RWPE2 (cell line): ENCODE measurements at regions not wholly inside any gene's neighbourhood (a gene's known extent, or its start where the extent isn't known, plus 50 kb on each side); places are given as distances from the start of the nearest gene placed in this dataset.
"Not testable (repeated sequence)": the region's sequence is repeated elsewhere in the genome, so short reads cannot be mapped to it uniquely, and the experiment has no call there.

Experiments
- ATAC-seq: fragments of 200-7000 bp; cut with Tn5 transposase; 3 replicates; pipeline ENCODE4 v1.9.1; 2021; ENCODE audit warnings: low read depth
- DNase-seq: peaks from one replicate; pipeline ENCODE4 v3.0.0-alpha.2; 2020; ENCODE audit warnings: low spot score
- H3K27ac ChIP-seq: fragments of 450-650 bp; 2 replicates; pipeline ENCODE4 v1.5.1; 2017; ENCODE audit warnings: mild to moderate bottlenecking; ENCODE audit not compliant: poor library complexity, severe bottlenecking
- H3K27me3 ChIP-seq: fragments of 250-450 bp; sonication (Bioruptor Pico); 2 replicates; pipeline ENCODE4 v1.5.1; 2021; ENCODE audit warnings: mild to moderate bottlenecking, moderate library complexity; ENCODE audit not compliant: insufficient read depth, poor library complexity, severe bottlenecking
- H3K36me3 ChIP-seq: fragments of 250-450 bp; sonication (Bioruptor Pico); 2 replicates; pipeline ENCODE4 v1.5.1; 2020; ENCODE audit warnings: low read depth, mild to moderate bottlenecking, moderate library complexity
- H3K4me1 ChIP-seq: fragments of 250-450 bp; sonication (Bioruptor Pico); 2 replicates; pipeline ENCODE4 v1.5.1; 2021; ENCODE audit warnings: mild to moderate bottlenecking, moderate library complexity; ENCODE audit not compliant: insufficient read depth, poor library complexity, severe bottlenecking
- H3K4me3 ChIP-seq: fragments of 250-450 bp; sonication (Bioruptor Pico); 2 replicates; pipeline ENCODE4 v1.5.1; 2021; ENCODE audit warnings: mild to moderate bottlenecking, moderate library complexity; ENCODE audit not compliant: severe bottlenecking
- H3K9me3 ChIP-seq: fragments of 250-450 bp; sonication (Bioruptor Pico); 2 replicates; pipeline ENCODE4 v1.5.1; 2021; ENCODE audit warnings: mild to moderate bottlenecking, moderate library complexity; ENCODE audit not compliant: severe bottlenecking
- TF ChIP-seq, protein P1 (sequence below): fragments of 450-650 bp; IDR thresholded peaks from one replicate; pipeline ENCODE4 v1.5.1; 2017; ENCODE audit warnings: mild to moderate bottlenecking, moderate library complexity; ENCODE audit not compliant: poor library complexity, severe bottlenecking

DNA sequence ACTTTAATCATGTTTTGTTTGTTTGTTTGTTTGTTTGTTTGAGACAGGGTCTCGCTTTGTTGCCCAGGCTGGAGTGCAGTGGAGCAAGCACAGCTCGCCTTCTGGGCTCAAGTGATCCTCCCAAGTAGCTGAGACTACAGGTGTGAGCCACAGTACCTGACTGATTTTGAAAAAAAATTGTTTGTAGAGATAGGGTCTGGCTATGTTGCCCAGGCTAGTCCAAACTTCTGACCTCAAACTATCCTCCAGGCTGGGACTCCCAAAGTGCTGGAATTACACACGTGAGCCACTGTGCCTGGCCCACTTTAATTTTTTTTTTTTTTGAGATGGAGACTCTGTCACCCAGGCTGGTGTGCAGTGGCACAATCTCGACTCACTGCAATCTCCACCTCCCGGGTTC, 74.8 kb upstream of the CLDN5 start:
- TF ChIP-seq, protein P1, sequence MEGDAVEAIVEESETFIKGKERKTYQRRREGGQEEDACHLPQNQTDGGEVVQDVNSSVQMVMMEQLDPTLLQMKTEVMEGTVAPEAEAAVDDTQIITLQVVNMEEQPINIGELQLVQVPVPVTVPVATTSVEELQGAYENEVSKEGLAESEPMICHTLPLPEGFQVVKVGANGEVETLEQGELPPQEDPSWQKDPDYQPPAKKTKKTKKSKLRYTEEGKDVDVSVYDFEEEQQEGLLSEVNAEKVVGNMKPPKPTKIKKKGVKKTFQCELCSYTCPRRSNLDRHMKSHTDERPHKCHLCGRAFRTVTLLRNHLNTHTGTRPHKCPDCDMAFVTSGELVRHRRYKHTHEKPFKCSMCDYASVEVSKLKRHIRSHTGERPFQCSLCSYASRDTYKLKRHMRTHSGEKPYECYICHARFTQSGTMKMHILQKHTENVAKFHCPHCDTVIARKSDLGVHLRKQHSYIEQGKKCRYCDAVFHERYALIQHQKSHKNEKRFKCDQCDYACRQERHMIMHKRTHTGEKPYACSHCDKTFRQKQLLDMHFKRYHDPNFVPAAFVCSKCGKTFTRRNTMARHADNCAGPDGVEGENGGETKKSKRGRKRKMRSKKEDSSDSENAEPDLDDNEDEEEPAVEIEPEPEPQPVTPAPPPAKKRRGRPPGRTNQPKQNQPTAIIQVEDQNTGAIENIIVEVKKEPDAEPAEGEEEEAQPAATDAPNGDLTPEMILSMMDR: no peak
- no peaks in the 10 kb centered on the region for H3K27me3 ChIP-seq
- no peak for DNase-seq
- H3K4me3 ChIP-seq: no peak overlapping the region
- H3K36me3 ChIP-seq: no peaks in the 10 kb centered on the region
- H3K27ac ChIP-seq: peak overlapping the region; percentile 4
- H3K9me3 ChIP-seq: no peaks in the 10 kb centered on the region
- no peak for ATAC-seq
- H3K4me1 ChIP-seq: peaks cover 22% of the 10 kb centered on the region

DNA sequence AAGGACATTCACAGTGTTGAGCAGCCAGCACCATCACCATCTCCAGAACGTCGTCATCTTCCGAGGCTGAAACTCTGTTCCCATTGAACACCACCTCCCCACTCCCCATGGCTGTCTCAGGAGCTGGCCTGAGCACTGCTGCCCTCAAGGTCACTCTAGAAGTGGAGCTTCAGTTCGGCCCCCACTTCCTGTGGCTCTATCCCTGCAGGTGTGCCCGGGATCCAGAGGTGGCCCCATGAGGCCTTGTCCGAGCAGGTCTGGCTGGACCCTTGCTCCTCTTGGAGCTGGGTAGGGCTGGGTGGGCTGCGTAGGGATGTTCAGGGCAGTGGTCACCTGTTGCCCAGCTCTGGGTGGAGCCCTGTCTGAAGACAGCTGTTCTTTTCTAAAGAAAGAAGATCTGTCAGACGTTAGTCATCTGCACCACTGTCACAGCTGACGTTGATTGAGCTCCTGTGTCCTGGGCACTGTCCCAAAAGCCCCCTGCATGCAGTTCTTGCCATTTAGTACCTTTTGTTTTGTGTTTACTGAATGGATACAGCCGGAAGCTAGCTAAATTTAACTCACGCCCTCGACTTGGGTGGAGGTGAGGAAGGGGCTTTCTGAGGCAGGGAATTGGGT, 75.5 kb upstream of the CLDN5 start:
- Histone ChIP-seq H3K4me3 (no peak overlapping the region), H3K27ac (no peak overlapping the region), H3K27me3 (no peaks in the 10 kb centered on the region), H3K36me3 (no peaks in the 10 kb centered on the region), H3K4me1 (peaks cover 22% of the 10 kb centered on the region), H3K9me3 (no peaks in the 10 kb centered on the region)
- ATAC-seq (no peak), DNase-seq (no peak)
- TF ChIP-seq, protein P1: no peak

DNA sequence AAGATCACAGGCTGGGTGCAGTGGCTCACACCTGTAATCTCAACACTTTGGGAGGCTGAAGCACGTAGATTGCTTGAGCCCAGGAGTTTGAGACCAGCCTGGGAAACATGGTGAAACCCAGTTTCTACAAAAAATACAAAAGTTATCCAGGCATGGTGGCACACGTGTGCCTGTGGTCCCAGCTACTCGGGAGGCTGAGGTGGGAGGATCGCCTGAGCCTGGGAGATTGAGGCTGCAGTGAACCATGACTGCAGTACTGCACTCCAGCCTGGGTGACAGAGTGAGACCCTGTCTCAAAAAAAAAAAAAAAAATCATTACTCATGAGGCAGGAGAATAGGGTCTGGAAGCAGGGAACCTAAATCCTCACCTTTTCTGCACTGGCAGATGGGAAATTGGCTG, 79.1 kb upstream of the CLDN5 start:
- not testable (repeated sequence) for ATAC-seq, DNase-seq, H3K27me3 ChIP-seq, H3K27ac ChIP-seq, H3K36me3 ChIP-seq, H3K9me3 ChIP-seq, H3K4me3 ChIP-seq
- peaks cover 32% of the 10 kb centered on the region for H3K4me1 ChIP-seq

DNA sequence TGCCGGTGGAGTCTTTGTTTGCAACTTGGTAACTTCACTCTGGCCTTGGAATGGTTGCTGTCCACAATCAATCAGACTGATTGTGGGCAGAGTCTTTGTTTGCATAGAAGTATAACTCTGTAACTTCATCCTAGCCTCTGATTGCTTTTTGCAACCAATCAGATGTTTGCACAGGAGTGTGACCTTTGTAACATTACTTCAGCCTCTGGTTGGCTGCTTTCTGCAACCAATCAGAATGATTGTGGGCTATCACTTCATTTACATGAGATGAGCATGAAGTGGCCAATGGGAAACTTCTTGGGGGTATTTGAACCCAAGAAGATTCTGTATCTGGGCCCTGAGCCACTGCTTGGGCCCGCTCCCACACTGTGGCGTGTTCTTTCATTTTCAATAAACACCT, 79.6 kb upstream of the CLDN5 start:
- Histone ChIP-seq H3K27me3 (no peaks in the 10 kb centered on the region), H3K4me3 (no peak overlapping the region), H3K36me3 (no peaks in the 10 kb centered on the region), H3K27ac (no peak overlapping the region), H3K4me1 (peaks cover 28% of the 10 kb centered on the region), H3K9me3 (no peaks in the 10 kb centered on the region)
- ATAC-seq (no peak), DNase-seq (no peak)
- TF ChIP-seq, protein P1: no peak

DNA sequence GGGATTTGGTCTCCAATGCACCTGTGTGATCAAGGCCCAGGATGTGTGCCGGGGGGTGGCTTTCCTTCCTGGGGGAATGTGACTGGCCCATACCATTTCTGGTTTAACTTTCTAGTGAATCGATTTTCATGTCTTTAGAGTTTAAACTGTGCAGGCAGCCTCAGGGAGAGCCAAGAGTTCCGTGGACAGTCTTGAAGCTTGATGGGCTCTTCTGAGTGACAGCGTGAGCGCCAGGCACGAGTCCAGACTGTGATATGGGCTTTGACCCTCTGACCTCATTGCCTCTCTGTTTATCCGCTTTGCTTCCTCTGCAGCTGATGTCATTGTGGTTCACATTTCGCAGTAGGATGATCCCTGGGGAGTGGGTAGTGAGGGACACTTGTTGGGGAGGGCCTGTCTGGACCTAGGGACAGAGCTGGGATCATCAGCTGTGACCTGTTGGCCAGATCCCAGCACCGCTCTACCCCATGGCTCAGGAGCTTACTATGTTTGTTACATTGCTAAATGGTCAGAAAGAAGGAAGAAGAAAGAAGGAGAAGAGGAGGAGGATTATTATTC, 80.6 kb upstream of the CLDN5 start:
- Histone ChIP-seq H3K4me1 (peaks cover 21% of the 10 kb centered on the region), H3K27me3 (no peaks in the 10 kb centered on the region), H3K4me3 (no peak overlapping the region), H3K27ac (no peak overlapping the region), H3K36me3 (no peaks in the 10 kb centered on the region), H3K9me3 (no peaks in the 10 kb centered on the region)
- DNase-seq (no peak), ATAC-seq (no peak)
- TF ChIP-seq, protein P1: no peak
